Keratinocyte (primary cell): ENCODE measurements at regions not wholly inside any gene's neighbourhood (a gene's known extent, or its start where the extent isn't known, plus 50 kb on each side); places are given as distances from the start of the nearest gene placed in this dataset.

Experiments
- DNase-seq: peaks from one replicate; pipeline ENCODE4 v3.0.0-alpha.2; 2011; ENCODE audit warnings: low read depth, missing footprints, low spot score
- FAIRE-seq: peaks from 2 replicates; lab custom pipeline; 2011; peaks lifted over from hg19 to GRCh38; lab: Jason Lieb, UNC
- H2AFZ ChIP-seq: 2 replicates; pipeline ENCODE4 v1.6.0; 2012; ENCODE audit warnings: low read length, control low read depth, inconsistent platforms; ENCODE audit not compliant: control insufficient read depth
- H3K27ac ChIP-seq: 2 replicates; pipeline ENCODE4 v1.5.1; 2011; ENCODE audit warnings: low read length; ENCODE audit not compliant: control insufficient read depth, insufficient read depth
- H3K27me3 ChIP-seq: 3 replicates; pipeline ENCODE4 v1.6.0; 2011; ENCODE audit warnings: low read length; ENCODE audit not compliant: control insufficient read depth, insufficient read depth; ENCODE audit errors: extremely low read depth
- H3K36me3 ChIP-seq, 2 experiments: 2 replicates in 1 of 2; 3 replicates in 1 of 2; pipeline ENCODE4 v1.5.1; 2011; ENCODE audit warnings: low read length in 2 of 2, mild to moderate bottlenecking in 1 of 2; ENCODE audit not compliant: control insufficient read depth in 2 of 2, insufficient read depth in 2 of 2; ENCODE audit errors: extremely low read depth in 1 of 2
- H3K4me1 ChIP-seq: 3 replicates; pipeline ENCODE4 v1.5.1; 2011; ENCODE audit warnings: low read length; ENCODE audit not compliant: control insufficient read depth, insufficient read depth; ENCODE audit errors: extremely low read depth
- H3K4me2 ChIP-seq: 3 replicates; pipeline ENCODE4 v1.6.0; 2011; ENCODE audit warnings: low read depth, low read length; ENCODE audit not compliant: control insufficient read depth, insufficient read depth; ENCODE audit errors: extremely low read depth
- H3K4me3 ChIP-seq, 3 experiments: fragments of 200-600 bp in 1 of 3; sonication (generic) in 1 of 3; 2 replicates in 2 of 3; 3 replicates in 1 of 3; pipeline ENCODE4 v1.5.1; 2011 to 2016; ENCODE audit warnings: low read length in 3 of 3, mild to moderate bottlenecking in 3 of 3, control low read depth in 2 of 3, inconsistent platforms in 1 of 3, low read depth in 1 of 3, mixed read lengths in 1 of 3, mixed run types in 1 of 3, moderate library complexity in 1 of 3; ENCODE audit not compliant: control insufficient read depth in 2 of 3, insufficient read depth in 2 of 3; ENCODE audit errors: extremely low read depth in 1 of 3
- H3K79me2 ChIP-seq: 2 replicates; pipeline ENCODE4 v1.6.0; 2012; ENCODE audit warnings: low read length; ENCODE audit not compliant: control insufficient read depth, insufficient read depth
- H3K9ac ChIP-seq: 3 replicates; pipeline ENCODE4 v1.6.0; 2011; ENCODE audit warnings: low read length; ENCODE audit not compliant: control insufficient read depth, insufficient read depth; ENCODE audit errors: extremely low read depth
- H3K9me1 ChIP-seq: 3 replicates; pipeline ENCODE4 v1.6.0; 2011; ENCODE audit warnings: low read length; ENCODE audit not compliant: control insufficient read depth, insufficient read depth; ENCODE audit errors: extremely low read depth
- H3K9me3 ChIP-seq: 2 replicates; pipeline ENCODE4 v1.5.1; 2012; ENCODE audit warnings: low read depth, low read length; ENCODE audit not compliant: control insufficient read depth
- H4K20me1 ChIP-seq: 3 replicates; pipeline ENCODE4 v1.6.0; 2011; ENCODE audit warnings: low read length; ENCODE audit not compliant: control insufficient read depth, insufficient read depth; ENCODE audit errors: extremely low read depth
- EZH2 ChIP-seq: IDR thresholded peaks from one replicate; pipeline ENCODE4 v1.6.1; 2012; ENCODE audit warnings: inconsistent platforms, mild to moderate bottlenecking, low read length, moderate library complexity
- dilution Hi-C: fragments of 300-500 bp; cut with MboI; formaldehyde crosslinking; loops from one replicate; pipeline ENCODE4 v1.7.0; 2020; ENCODE audit warnings: low sequenced_read_pairs; ENCODE audit not compliant: extremely low pct_ligation_motif_present
- TF ChIP-seq, protein P1 (sequence below), 3 experiments: IDR thresholded peaks in 1 of 3; conservative IDR thresholded peaks in 1 of 3; optimal IDR thresholded peaks in 1 of 3; 2 replicates in 2 of 3; 3 replicates in 1 of 3; pipeline versions ENCODE3 to v1.5.1; 2011; ENCODE audit warnings: low read length in 3 of 3, mild to moderate bottlenecking in 3 of 3, moderate library complexity in 2 of 3, control low read depth in 1 of 3, inconsistent platforms in 1 of 3; ENCODE audit not compliant: insufficient read depth in 2 of 3; ENCODE audit errors: extremely low read depth in 1 of 3

DNA sequence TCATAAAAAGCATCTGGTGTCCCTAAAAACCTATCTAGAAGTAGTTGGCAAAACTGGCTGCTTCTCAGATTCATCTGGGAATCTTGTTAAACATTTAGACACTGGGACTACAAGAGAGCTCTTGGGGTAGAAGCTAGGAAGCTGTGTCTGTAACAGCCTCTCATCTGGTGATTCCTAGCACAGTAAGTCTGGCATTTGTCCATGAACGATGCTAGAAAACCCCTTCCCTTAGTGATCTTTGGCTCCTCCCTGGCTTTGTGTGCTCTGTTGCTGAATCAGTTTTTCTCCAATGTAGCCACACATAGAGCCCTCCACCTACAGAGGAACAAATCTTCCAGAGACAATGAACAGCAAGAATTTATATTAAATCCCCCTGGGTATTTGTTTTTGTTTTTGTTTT lies 951.7 kb upstream of the LCORL start:
- dilution Hi-C loops, result no loop called here
- Histone ChIP-seq H3K9me3 (no peaks in the 10 kb centered on the region), H3K36me3 (no peaks in the 10 kb centered on the region), H3K9ac (no peak overlapping the region), H3K4me2 (no peak overlapping the region), H3K27me3 (no peaks in the 10 kb centered on the region), H3K4me1 (no peaks in the 10 kb centered on the region), H3K4me3 (no peak overlapping the region), H3K79me2 (no peaks in the 10 kb centered on the region), H3K27ac (no peak overlapping the region), H3K9me1 (no peaks in the 10 kb centered on the region), H2AFZ (no peak overlapping the region), H4K20me1 (no peaks in the 10 kb centered on the region)
- no peak for DNase-seq
- FAIRE-seq, result no peak
- TF ChIP-seq, protein P1, sequence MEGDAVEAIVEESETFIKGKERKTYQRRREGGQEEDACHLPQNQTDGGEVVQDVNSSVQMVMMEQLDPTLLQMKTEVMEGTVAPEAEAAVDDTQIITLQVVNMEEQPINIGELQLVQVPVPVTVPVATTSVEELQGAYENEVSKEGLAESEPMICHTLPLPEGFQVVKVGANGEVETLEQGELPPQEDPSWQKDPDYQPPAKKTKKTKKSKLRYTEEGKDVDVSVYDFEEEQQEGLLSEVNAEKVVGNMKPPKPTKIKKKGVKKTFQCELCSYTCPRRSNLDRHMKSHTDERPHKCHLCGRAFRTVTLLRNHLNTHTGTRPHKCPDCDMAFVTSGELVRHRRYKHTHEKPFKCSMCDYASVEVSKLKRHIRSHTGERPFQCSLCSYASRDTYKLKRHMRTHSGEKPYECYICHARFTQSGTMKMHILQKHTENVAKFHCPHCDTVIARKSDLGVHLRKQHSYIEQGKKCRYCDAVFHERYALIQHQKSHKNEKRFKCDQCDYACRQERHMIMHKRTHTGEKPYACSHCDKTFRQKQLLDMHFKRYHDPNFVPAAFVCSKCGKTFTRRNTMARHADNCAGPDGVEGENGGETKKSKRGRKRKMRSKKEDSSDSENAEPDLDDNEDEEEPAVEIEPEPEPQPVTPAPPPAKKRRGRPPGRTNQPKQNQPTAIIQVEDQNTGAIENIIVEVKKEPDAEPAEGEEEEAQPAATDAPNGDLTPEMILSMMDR (optimal IDR thresholded peaks at IDR 0.05 in 1 of 3, IDR thresholded peaks at IDR 0.05 in 1 of 3, conservative IDR thresholded peaks at IDR 0.05 in 1 of 3; ENCODE audit: extremely low read depth in 1 of 3, insufficient read depth in 2 of 3, low read length in 3 of 3), result no peak
- no peak for TF ChIP-seq EZH2

DNA sequence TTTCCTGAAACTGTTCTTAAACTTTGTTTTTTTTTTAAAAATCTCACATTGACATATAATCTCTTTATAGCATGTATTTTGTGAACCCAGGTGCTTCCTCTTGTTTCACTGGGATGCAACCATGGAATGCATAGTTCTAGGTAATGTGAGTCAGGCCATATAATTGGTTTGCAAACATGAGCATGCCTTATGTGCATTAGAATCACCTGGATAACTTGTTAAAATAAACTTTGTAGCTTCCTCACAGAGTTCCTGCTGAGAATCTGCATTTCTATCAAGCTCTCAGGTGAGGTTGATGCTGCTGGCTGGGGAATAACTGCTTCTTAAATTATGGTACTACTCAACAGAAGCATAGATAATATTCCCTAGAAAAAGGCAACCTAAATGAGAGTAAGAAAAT lies 940.3 kb upstream of the LCORL start:
- H3K79me2 ChIP-seq, result no peaks in the 10 kb centered on the region
- H2AFZ ChIP-seq, result no peak overlapping the region
- no peak overlapping the region for H3K9ac ChIP-seq
- H3K4me3 ChIP-seq, result no peak overlapping the region
- H3K9me1 ChIP-seq, result no peaks in the 10 kb centered on the region
- no peak overlapping the region for H3K27ac ChIP-seq
- H3K9me3 ChIP-seq, result no peaks in the 10 kb centered on the region
- H3K4me1 ChIP-seq, result no peaks in the 10 kb centered on the region
- H4K20me1 ChIP-seq, result no peaks in the 10 kb centered on the region
- H3K27me3 ChIP-seq, result no peaks in the 10 kb centered on the region
- no peak overlapping the region for H3K4me2 ChIP-seq
- DNase-seq, result no peak
- no peaks in the 10 kb centered on the region for H3K36me3 ChIP-seq
- TF ChIP-seq EZH2, result no peak
- TF ChIP-seq, protein P1 (optimal IDR thresholded peaks at IDR 0.05 in 1 of 3, IDR thresholded peaks at IDR 0.05 in 1 of 3, conservative IDR thresholded peaks at IDR 0.05 in 1 of 3; ENCODE audit: extremely low read depth in 1 of 3, insufficient read depth in 2 of 3, low read length in 3 of 3), result no peak
- FAIRE-seq, result no peak
- dilution Hi-C loops, result no loop called here
